NCI-H774 (cell line): ENCODE measurements at regions not wholly inside any gene's neighbourhood (a gene's known extent, or its start where the extent isn't known, plus 50 kb on each side); places are given as distances from the start of the nearest gene placed in this dataset.
"Not testable (repeated sequence)": the region's sequence is repeated elsewhere in the genome, so short reads cannot be mapped to it uniquely, and the experiment has no call there.

Experiments
- DNase-seq: peaks from one replicate; lab custom pipeline; 2025; lab: John Stamatoyannopoulos, UW

DNA sequence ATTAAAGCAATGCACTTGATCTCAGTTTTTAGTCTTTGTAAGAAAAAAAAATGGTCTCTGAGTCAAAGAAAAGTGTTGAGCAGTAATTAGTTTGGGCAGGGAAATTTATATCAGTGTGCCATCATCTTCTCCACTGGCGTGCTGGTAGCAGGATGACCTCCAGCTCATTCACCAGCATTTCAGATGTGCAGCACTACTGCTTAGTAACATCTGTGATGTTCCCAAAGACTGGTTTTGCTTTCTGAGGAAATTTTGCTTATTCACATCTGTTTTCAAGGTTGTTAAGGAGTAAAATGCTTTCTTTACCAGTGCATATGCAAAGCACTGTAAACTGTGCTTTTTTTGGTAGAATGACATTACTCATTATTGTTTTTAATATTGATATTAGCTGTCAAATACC lies 540.4 kb downstream of the TRAM1L1 start:
- DNase-seq: no peak

GRCh38 chr4:116539744-116540143 lies 545.6 kb downstream of the TRAM1L1 start:
- no peak for DNase-seq

DNA sequence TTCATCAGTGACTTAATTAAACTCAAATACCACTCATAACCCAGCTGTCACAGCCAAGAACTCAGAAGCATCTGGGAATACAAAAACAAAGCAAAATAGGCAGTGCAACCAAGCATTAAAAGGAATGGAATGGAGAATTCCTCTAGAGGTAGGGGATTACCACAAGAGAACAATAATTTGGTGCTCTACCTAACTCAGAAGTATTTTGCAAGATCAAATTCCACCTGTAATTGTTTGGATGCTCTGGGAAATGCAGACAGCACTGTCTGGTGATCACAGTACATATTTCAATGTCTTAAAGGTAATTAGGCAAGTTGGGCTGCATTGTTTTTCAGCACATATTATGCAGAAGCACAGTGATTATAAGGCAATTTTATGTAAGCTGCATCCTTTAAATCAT lies 547.5 kb downstream of the TRAM1L1 start:
- no peak for DNase-seq

GRCh38 chr4:116536024-116536423 lies 549.4 kb downstream of the TRAM1L1 start:
- not testable (repeated sequence) for DNase-seq

DNA sequence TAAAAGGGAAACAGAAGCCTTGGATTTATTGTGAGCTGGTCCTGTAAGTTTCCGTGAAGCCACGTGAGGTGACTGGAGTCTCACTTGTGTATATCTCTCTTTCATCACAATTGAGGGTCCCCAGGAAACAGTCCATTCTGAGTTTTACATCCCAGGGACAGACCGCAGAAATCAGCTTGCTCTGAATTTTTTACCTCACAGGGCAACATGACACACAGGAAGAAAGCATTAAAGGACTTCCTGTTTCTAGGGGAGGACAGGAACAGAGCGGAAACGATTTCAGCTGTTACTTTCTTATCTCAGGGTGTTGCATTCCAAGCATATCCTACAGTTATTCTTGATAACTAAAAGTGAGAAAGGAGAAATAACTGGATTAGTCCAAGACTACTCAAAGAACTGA lies 553.5 kb downstream of the TRAM1L1 start:
- no peak for DNase-seq

- no peak for DNase-seq
These were observed 554.4 kb downstream of the TRAM1L1 start for GRCh38 chr4:116531026-116531425.

DNA sequence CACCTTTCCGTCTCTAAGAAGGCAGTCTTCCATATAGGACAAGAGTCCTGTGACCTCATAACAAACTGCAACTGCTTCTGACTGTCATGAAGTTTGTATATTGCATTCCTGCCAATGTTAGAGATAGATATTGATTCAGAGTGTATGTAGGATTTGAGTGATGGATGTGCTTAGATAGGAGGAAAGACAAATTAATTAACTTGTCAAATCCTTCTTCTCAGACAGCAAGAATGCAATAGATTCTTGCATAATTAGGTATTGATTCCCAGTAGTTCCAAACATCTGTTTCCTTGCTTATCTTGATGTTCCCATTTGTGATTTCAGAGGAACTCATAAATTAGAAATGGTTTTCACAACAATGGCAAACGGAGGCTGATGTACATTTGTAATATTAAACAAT lies 555.3 kb downstream of the TRAM1L1 start:
- no peak for DNase-seq

GRCh38 chr4:116529129-116529528 lies 556.2 kb downstream of the TRAM1L1 start:
- DNase-seq: no peak

DNA sequence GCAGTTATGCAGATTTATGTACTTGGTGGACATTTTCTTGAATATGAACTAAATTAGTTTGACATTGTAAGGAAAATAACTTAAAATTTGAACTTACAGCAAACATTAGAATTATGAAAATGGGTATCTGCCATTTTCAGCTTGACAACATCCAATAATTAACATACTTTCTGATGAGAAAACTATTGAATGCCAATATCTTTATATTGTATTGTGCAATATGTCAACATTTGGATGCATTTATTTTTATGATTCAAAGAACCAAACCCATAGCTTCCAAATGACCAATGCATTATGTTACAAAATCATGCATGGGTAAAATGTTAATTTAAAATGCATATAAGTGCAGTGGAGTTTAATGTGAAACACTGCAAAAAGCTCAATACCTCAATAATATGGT lies 562.5 kb downstream of the TRAM1L1 start:
- no peak for DNase-seq

DNA sequence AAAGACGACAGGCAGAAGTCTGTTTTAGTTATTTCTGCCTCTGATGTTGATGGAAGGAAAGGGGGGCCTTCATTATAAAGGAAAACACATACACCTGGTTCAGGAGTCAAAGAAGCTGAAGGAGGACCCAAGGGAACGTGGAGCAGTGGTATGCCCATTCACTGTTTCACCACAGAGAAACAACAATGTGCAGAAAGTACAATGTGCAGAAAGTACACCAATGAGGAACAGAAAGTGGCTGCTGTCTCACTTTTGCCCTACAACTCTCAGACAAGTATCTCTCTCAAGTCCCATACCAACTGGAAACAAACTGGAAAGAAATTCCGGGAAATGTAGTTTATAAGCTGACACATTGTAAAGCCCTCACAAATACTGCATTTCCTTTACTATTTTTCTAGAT lies 564.5 kb downstream of the TRAM1L1 start:
- DNase-seq: no peak

DNA sequence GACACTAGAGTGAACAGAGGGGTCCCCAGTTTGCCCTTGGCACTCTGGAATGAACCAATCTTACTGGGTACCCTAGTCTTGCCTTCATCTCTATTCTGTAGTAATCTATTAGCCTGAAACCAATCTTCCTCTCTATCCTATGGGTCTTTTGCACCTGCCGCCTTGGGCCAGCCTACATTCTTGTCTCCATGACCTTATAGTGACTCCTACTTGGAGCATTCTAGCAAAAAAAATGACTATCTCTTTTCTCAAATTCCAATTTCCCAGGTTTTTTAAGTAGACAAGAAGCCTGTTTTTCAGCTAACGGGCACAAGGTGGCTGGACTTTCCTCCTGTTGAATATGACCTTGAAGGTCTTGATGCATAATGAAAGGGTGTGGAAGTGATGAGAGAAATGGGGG lies 568.7 kb downstream of the TRAM1L1 start:
- DNase-seq: no peak

DNA sequence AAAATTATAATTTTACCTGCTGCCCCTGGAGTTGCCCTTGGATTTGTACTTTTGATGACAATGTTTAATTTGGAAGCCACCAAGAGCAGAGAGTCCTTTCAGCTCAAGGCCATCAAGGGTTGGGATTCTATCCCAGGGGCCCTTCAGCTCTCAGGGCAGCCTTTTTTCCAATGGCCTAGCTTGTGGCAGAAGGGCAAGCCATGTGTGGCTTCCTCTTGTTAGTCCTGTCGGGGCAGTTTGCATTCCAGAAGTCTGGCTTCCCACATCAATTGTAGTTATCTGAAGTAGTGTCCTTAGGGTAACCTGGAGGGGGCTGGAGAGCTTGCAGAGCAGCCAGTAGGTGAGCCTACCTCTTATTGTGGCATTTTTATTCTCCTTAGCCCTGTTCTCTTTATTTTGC lies 569.4 kb downstream of the TRAM1L1 start:
- no peak for DNase-seq

GRCh38 chr4:116512552-116512951 lies 572.8 kb downstream of the TRAM1L1 start:
- DNase-seq: no peak

DNA sequence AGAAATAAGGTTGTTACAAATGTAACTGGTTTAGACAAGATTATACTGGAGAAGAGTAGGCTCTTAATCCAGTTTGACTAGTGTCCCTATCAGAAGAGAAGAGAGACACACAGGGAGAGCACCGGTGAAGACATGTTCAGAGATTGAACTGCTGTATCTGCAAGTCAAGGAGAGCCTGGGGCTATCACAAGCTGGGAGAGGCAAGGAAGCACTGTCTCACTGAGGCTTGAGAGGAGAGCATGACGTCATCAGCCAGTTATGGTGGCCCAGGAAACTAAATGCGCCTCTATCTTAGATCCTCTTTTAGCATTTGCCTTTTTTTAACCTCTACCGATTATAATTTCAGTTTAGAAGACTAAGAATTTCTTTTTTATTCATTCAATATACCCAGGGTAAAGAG lies 583.4 kb downstream of the TRAM1L1 start:
- DNase-seq: no peak

DNA sequence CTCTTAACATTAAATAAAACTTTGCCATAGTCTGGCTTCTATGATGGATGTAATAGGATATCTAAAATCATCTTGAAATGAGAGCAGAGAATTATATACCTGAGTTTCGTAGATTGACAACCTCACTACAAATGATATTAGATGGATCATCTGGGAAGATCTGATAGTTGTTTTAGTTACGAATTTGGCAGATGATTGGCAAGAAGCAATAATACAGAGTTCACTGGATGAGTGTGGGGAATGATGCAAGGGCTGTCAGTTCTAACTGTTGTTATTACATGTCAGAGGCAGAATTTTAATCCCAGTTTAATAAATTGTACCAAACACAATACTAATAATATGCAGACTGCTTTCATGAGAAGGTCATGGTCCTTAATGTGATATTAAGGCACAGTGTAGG lies 585.2 kb downstream of the TRAM1L1 start:
- no peak for DNase-seq

- DNase-seq: no peak
These were observed 595.6 kb downstream of the TRAM1L1 start for GRCh38 chr4:116489739-116490138.

GRCh38 chr4:116486401-116486800 lies 599.0 kb downstream of the TRAM1L1 start:
- DNase-seq: no peak

DNA sequence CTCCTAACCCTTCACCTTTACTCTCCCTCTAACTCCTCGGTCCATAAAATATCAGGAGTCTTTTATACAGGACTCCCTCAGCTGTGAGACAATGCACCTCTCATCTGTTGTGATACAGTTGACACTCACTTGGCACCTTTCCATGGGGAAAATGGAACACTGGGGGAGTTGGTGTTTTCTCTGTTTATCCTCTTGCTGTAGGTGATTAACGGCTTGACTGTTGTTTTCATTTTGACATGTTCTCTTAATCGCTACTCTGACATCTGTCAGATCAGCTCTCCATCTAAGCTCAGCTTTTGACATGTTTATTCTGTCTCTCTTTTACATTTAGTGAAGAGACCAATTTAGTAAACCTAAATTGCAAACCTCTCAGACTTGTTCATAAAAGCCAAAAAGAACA lies 604.8 kb downstream of the TRAM1L1 start:
- no peak for DNase-seq

DNA sequence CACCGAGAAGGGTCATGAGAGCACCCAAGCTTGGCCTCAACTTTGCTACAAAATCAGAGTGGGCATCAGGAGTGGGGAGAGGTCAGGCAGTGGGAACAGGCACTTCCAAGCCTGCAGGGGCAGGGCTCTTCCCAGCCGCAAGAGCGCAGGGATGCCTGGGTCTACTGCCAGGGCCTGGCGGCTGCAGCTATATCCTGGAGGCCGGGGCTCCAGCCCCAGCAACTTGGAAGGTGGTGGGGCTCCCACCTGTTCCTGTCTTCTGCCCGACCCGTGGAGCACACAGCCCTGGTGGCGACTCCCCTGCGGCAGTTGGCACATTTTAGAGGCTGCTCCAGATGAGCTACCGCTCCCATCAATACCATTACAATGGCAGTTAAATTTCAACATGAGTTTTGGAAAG lies 607.0 kb downstream of the TRAM1L1 start:
- DNase-seq: no peak

GRCh38 chr4:116469582-116469981 lies 615.8 kb downstream of the TRAM1L1 start:
- no peak for DNase-seq

GRCh38 chr4:116453127-116453526 lies 632.2 kb downstream of the TRAM1L1 start:
- no peak for DNase-seq

GRCh38 chr4:116449764-116450163 lies 635.6 kb downstream of the TRAM1L1 start:
- DNase-seq: no peak

DNA sequence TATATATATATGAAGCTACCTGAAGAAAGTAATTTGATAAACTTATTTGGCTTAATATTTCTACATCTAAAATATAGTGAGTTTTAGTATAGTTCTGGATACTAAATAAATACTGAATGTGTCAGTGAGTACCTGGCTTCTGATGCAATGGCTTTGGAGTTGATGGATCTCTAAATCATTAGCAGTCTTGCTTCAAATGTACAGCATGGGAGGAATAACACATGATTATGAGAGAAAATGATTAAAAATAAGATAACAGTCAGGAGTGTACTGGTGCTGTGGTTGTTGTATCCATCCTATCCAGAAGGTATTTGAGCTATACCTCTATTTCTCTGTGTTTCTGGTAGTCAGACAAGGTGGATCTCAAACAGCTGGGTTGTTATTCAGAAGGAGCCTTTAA lies 641.3 kb downstream of the TRAM1L1 start:
- no peak for DNase-seq

DNA sequence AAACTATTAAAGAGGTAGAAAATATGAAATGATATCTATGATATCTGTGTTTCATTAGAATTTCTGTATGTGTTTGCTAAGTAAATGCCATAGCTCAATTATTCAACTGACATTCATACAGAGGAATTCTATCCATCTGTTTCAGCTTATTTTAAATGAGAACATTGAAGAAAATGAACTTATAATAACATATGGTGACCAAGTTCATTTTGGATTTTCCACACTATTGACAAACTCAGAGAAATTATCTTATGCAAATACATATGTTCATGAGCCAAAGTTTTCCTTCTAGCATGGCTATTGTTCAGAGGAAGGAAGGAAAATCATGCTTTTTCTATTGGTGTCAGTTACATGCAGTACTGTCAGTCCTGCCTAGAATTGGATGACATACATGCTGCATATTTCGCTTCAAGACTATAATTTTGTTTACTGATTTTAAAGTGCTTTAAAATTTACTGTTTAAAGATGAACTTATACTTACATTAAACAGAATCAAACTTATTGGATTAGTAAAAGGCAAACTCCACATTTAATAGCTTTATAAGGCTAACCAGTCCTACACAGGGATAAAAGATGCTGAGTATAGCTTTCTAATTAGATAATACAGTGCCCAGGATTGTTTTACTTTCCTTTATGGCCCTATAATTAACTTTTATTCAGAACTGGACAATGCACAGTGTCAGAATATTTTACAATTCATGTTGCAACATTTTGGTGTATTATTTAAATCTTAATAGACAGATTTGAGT lies 646.2 kb downstream of the TRAM1L1 start:
- no peak for DNase-seq
